ENCODE measurements at regions not wholly inside any gene's neighbourhood (a gene's known extent, or its start where the extent isn't known, plus 50 kb on each side); places are given as distances from the start of the nearest gene placed in this dataset.

- no peak for TF ChIP-seq CTCF (IDR thresholded peaks at IDR 0.05)
- no peak for TF ChIP-seq POLR2A (IDR thresholded peaks at IDR 0.05)
Measured at GRCh38 chr18:78602430-78602829, 377.2 kb upstream of the SALL3 start.
